ENCODE measurements at regions not wholly inside any gene's neighbourhood (a gene's known extent, or its start where the extent isn't known, plus 50 kb on each side); places are given as distances from the start of the nearest gene placed in this dataset. TPM values are rescaled to one million over a fixed set of nuclear protein-coding genes. Genes with fewer than 3 reads are reported as not detected.
"Not testable (repeated sequence)": the region's sequence is repeated elsewhere in the genome, so short reads cannot be mapped to it uniquely, and the experiment has no call there.

DNA sequence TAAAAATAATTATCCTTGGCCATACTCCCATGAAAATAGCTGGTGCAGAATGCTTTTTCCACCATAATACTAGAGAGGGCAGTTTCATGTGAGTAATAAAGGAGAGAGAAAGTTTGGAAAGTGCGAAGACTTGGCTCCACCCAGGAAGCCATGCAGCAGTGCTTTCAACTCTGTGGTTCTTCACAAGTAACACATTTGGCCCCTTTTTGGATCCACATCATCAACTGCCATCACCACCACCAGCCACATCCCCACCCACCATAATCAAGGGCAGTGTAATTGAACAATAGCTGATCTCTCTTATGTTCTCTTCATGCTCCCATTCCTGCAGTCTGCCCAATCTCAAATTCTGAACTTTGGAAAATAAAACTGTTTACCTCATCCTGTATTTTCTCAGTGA, 637.3 kb downstream of the RPIA start:
- H3K27me3 ChIP-seq (ENCODE audit: control insufficient read depth in 2 of 2, insufficient read depth in 2 of 2, low read length in 2 of 2); H4K20me1 ChIP-seq (replicated peaks; ENCODE audit: control insufficient read depth, extremely low read depth, insufficient read depth, low read length); intact Hi-C loops (cut with micrococcal nuclease); H3K4me2 ChIP-seq (ENCODE audit: insufficient read depth, low read length); H3K4me1 ChIP-seq (ENCODE audit: control insufficient read depth, extremely low read depth, insufficient read depth, low read length); DNase-seq (ENCODE audit: low read depth, low spot score); H3K9me3 ChIP-seq (replicated peaks; ENCODE audit: control insufficient read depth, insufficient read depth, low read length); H3K9ac ChIP-seq (replicated peaks; ENCODE audit: extremely low read depth, insufficient read depth, low read length); POLR2A ChIA-PET; BruUV-seq (replicated peaks); H3K36me3 ChIP-seq (ENCODE audit: control insufficient read depth in 2 of 2, extremely low read depth in 1 of 2, insufficient read depth in 2 of 2, low read length in 2 of 2); CTCF ChIA-PET; H3K79me2 ChIP-seq (ENCODE audit: control insufficient read depth, insufficient read depth, low read length); dilution Hi-C loops (cut with MboI; ENCODE audit: extremely low pct_ligation_motif_present, low sequenced_read_pairs); H3K27ac ChIP-seq (ENCODE audit: insufficient read depth, low read depth, low read length); H3K9me1 ChIP-seq (replicated peaks; ENCODE audit: control insufficient read depth, extremely low read depth, insufficient read depth, low read length); H2AFZ ChIP-seq (ENCODE audit: low read depth, low read length); H3K4me3 ChIP-seq (replicated peaks in 1 of 3; ENCODE audit: insufficient read depth in 1 of 3, low read depth in 1 of 3, low read length in 3 of 3); FAIRE-seq: not testable (repeated sequence)

Small RNA genes lying in the stretch of these regions (microRNA-seq; reads per million reads assigned to microRNA genes)
- not detected for gene MIR4436A (ENCODE audit: borderline number of aligned reads, borderline replicate concordance)

Small RNA genes lying in the stretch of these regions (small RNA-seq; reads per million reads assigned to genes)
- gene IGKJ1 (ENCODE audit: insufficient read depth, insufficient read length, low read depth, low replicate concordance) (not detected), gene IGKJ3 (ENCODE audit: insufficient read depth, insufficient read length, low read depth, low replicate concordance) (not detected), gene IGKJ4 (ENCODE audit: insufficient read depth, insufficient read length, low read depth, low replicate concordance) (not detected), gene IGKJ5 (ENCODE audit: insufficient read depth, insufficient read length, low read depth, low replicate concordance) (not detected), gene IGKV1-35 (ENCODE audit: insufficient read depth, insufficient read length, low read depth, low replicate concordance) (not detected), gene IGKV2-19 (ENCODE audit: insufficient read depth, insufficient read length, low read depth, low replicate concordance) (not detected), gene IGKV2-36 (ENCODE audit: insufficient read depth, insufficient read length, low read depth, low replicate concordance) (not detected), gene IGKV2-38 (ENCODE audit: insufficient read depth, insufficient read length, low read depth, low replicate concordance) (not detected), gene IGKV3-25 (ENCODE audit: insufficient read depth, insufficient read length, low read depth, low replicate concordance) (not detected), gene IGKV7-3 (ENCODE audit: insufficient read depth, insufficient read length, low read depth, low replicate concordance) (not detected), gene MIR4436A (ENCODE audit: insufficient read depth, insufficient read length, low read depth, low replicate concordance) (not detected)
